Loucy (cell line): ENCODE measurements at regions not wholly inside any gene's neighbourhood (a gene's known extent, or its start where the extent isn't known, plus 50 kb on each side); places are given as distances from the start of the nearest gene placed in this dataset.

Experiments
- H2AFZ ChIP-seq: fragments of 200-600 bp; sonication (generic); 2 replicates; pipeline ENCODE4 v1.6.0; 2016; ENCODE audit warnings: antibody characterized with exemption, mild to moderate bottlenecking, low read length, moderate library complexity
- H3F3A ChIP-seq: fragments of 200-600 bp; 2 replicates; pipeline ENCODE4 v1.6.0; 2016; ENCODE audit warnings: antibody characterized with exemption, low read depth, mild to moderate bottlenecking
- H3K27me3 ChIP-seq: fragments of 200-600 bp; sonication (generic); 2 replicates; pipeline ENCODE4 v1.6.1; 2014; ENCODE audit warnings: low read length, mild to moderate bottlenecking; ENCODE audit not compliant: insufficient read depth, poor library complexity, severe bottlenecking
- H3K36me3 ChIP-seq: fragments of 200-600 bp; sonication (generic); 2 replicates; pipeline ENCODE4 v1.6.1; 2016; ENCODE audit warnings: low read length; ENCODE audit not compliant: insufficient read depth
- H3K4me1 ChIP-seq: fragments of 200-600 bp; sonication (generic); 2 replicates; pipeline ENCODE4 v1.5.1; 2014; ENCODE audit warnings: low read length, mild to moderate bottlenecking; ENCODE audit not compliant: insufficient read depth, poor library complexity, severe bottlenecking
- H3K4me2 ChIP-seq: fragments of 200-600 bp; sonication (generic); 2 replicates; pipeline ENCODE4 v1.6.0; 2014; ENCODE audit warnings: antibody characterized with exemption, low read length, low read depth, mild to moderate bottlenecking; ENCODE audit not compliant: poor library complexity, severe bottlenecking
- H3K4me3 ChIP-seq: fragments of 200-600 bp; sonication (generic); 2 replicates; pipeline ENCODE4 v1.5.1; 2014; ENCODE audit warnings: low read length, mild to moderate bottlenecking, mixed read lengths; ENCODE audit not compliant: poor library complexity, severe bottlenecking
- H3K79me2 ChIP-seq: fragments of 200-600 bp; sonication (generic); 2 replicates; pipeline ENCODE4 v1.6.1; 2014; ENCODE audit warnings: low read length; ENCODE audit not compliant: insufficient read depth
- H3K9ac ChIP-seq: fragments of 200-600 bp; sonication (generic); 2 replicates; pipeline ENCODE4 v1.6.0; 2014; ENCODE audit warnings: mild to moderate bottlenecking, low read depth, low read length, moderate library complexity; ENCODE audit not compliant: poor library complexity, severe bottlenecking
- H3K9me2 ChIP-seq: fragments of 200-600 bp; sonication (generic); replicated peaks from 2 replicates; pipeline ENCODE4 v1.6.1; 2016; ENCODE audit warnings: low read depth, low read length, mixed read lengths
- H3K9me3 ChIP-seq: fragments of 200-600 bp; sonication (generic); 2 replicates; pipeline ENCODE4 v1.6.1; 2014; ENCODE audit warnings: mild to moderate bottlenecking, antibody characterized with exemption, low read length, low read depth; ENCODE audit not compliant: insufficient read depth
- H4K20me1 ChIP-seq: fragments of 200-600 bp; sonication (generic); 2 replicates; pipeline ENCODE4 v1.6.0; 2014; ENCODE audit warnings: antibody characterized with exemption, low read length, mild to moderate bottlenecking; ENCODE audit not compliant: insufficient read depth, poor library complexity, severe bottlenecking
- EZH2phosphoT487 ChIP-seq: fragments of 200-600 bp; IDR thresholded peaks from 2 replicates; pipeline ENCODE4 v1.6.1; 2018; ENCODE audit warnings: antibody characterized with exemption, mild to moderate bottlenecking, moderate library complexity, borderline replicate concordance
- TF ChIP-seq, protein P1 (sequence below): fragments of 200-600 bp; sonication (generic); conservative IDR thresholded peaks from 2 replicates; pipeline ENCODE4 v1.5.1; 2014; ENCODE audit warnings: mild to moderate bottlenecking, antibody characterized with exemption, low read length

DNA sequence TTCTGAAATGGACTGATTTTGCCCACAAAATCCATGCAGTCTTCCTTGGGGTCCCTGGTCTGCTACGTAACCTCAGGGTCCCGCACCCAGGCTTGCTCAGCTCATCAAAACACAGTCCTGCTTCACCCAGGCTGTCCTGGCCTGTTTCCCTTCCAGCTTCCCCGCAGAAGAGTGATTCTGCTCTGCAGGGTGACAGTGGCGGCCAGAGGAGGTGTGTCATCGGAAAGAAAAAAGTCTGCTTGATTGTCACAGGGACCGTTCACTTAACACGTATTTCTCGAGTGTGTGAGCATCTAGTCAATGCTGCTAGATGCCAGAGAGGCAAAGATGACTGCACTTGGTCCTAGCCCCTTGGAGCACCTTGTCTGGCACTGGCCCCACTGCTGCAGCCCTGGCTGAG is 50.1 kb upstream of the ABHD2 start:
- Histone ChIP-seq H3K27me3 (no peaks in the 10 kb centered on the region), H4K20me1 (no peaks in the 10 kb centered on the region), H3K9me2 (no peaks in the 10 kb centered on the region), H3K4me2 (no peak overlapping the region), H3K36me3 (no peaks in the 10 kb centered on the region), H3K4me1 (no peaks in the 10 kb centered on the region), H2AFZ (no peak overlapping the region), H3F3A (no peaks in the 10 kb centered on the region), H3K4me3 (no peak overlapping the region), H3K9me3 (no peaks in the 10 kb centered on the region), H3K79me2 (no peaks in the 10 kb centered on the region), H3K9ac (no peak overlapping the region)
- no peak for TF ChIP-seq EZH2phosphoT487
- TF ChIP-seq, protein P1, sequence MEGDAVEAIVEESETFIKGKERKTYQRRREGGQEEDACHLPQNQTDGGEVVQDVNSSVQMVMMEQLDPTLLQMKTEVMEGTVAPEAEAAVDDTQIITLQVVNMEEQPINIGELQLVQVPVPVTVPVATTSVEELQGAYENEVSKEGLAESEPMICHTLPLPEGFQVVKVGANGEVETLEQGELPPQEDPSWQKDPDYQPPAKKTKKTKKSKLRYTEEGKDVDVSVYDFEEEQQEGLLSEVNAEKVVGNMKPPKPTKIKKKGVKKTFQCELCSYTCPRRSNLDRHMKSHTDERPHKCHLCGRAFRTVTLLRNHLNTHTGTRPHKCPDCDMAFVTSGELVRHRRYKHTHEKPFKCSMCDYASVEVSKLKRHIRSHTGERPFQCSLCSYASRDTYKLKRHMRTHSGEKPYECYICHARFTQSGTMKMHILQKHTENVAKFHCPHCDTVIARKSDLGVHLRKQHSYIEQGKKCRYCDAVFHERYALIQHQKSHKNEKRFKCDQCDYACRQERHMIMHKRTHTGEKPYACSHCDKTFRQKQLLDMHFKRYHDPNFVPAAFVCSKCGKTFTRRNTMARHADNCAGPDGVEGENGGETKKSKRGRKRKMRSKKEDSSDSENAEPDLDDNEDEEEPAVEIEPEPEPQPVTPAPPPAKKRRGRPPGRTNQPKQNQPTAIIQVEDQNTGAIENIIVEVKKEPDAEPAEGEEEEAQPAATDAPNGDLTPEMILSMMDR: no peak
